Endothelial cell of hepatic sinusoid (primary cell): ENCODE measurements at regions not wholly inside any gene's neighbourhood (a gene's known extent, or its start where the extent isn't known, plus 50 kb on each side); places are given as distances from the start of the nearest gene placed in this dataset.

ENCODE experiments used
- in situ Hi-C: cut with HindIII; loops from 2 replicates; pipeline ENCODE4 v1.10.0; 2017; ENCODE audit warnings: low sequenced_read_pairs

- in situ Hi-C loops, result no loop called here
These were observed 458.6 kb downstream of the ZNF608 start for GRCh38 chr5:124287813-124288212.

GRCh38 chr5:124285733-124286132, 460.7 kb downstream of the ZNF608 start:
- in situ Hi-C loops, result no loop called here

- in situ Hi-C loops, result no loop called here
These were observed 461.4 kb downstream of the ZNF608 start for GRCh38 chr5:124285071-124285470.

DNA sequence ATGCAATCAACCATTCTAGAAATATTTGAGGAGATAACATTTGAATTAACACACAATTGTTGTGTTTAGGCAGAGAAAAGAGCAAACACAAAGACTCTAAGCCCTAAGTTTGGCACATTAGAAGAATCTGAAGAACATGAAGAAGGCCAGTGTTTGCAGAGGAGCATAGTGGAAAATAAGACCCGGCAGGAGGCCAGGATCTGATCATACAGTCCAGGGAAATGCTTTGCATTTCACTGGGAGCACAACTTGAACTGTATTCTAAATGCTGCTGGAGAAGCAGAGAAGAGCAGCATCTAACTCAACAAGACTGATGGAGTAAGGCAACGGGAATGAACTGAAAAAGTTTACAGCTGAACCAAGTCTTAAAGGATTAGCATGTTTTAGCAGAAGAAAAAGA, 463.4 kb downstream of the ZNF608 start:
- in situ Hi-C loops, result loop anchor here (5.0 kb wide), 1 partner anchor 36 kb away; no protein-coding TSS in a partner anchor

DNA sequence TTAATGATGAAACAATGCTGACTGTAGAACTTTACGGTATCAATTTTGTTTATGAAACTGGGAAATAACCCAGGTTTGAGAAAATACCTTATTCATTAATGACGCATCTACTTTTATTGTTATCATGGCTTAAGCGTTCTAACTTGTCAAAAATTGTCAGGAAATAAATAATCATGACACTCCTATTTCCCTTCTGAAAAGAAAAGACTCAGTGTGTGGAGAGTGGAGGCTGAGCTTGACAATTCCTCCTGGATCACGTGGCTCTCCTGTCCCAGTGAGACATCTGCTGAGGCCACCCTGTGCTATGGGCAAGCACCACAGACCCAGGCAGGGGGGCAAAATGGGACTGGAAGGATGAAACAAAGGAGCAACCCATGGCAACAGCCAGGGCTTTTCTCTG, 466.4 kb downstream of the ZNF608 start:
- in situ Hi-C loops, result loop anchor here (5.0 kb wide), 1 partner anchor 33 kb away; no protein-coding TSS in a partner anchor

- in situ Hi-C loops, result no loop called here
These were observed 467.1 kb downstream of the ZNF608 start for GRCh38 chr5:124279146-124279876.

GRCh38 chr5:124278636-124279035, 467.8 kb downstream of the ZNF608 start:
- in situ Hi-C loops, result no loop called here

DNA sequence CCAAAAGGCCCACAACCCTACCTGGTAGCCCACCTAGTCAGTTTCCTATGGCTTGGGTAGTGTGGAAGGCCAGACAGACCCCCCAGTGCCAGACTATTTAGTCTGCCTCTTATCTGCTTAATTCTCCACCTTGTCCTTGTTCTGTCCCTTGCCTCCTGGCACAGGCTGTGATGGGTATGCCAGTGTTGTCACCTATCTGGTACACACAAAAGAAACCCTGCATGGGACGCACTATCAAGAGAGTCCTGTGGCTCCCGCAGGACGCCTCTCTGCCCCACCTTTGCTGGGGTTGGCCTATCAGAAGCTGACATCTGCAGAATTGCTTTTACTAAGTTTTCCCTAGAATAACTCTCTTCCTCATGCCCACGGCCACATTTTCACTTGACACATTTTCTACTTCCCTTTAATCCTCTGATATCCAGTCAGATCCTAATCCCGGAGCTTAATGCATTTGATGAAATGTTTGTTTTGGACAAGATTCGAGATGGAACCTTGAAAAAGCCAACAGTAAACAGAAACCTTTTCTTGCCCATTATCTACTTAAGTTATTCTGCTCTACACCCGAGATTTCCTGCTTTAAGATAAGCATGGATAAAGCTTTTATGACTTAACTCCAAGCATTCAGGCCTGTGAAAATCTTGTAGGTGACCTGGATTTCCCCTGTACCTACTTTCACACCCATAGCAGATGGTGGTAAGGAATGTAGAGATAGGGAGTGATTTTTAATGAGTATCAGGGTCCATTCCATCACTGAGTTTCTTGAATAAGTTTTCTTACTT, 468.5 kb downstream of the ZNF608 start:
- in situ Hi-C loops, result no loop called here

DNA sequence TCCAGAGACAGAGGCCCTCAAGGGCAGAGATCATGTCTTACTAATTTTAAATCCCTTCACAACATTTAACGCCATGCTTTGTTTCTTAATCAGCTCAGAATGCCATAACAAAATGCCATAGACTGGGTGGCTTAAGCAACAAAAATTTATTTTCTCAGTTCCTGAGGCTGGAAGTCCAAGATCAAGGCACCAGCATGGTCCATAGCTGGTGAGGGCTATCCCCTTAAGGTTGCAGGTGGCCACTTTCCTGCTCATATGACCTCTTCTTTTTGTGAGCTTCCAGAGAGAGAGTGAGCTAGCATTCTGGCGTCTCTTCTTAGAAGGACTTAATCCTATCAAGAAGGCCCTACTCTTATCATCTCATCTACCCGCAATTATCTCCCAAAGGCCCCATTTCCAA, 470.3 kb downstream of the ZNF608 start:
- in situ Hi-C loops, result no loop called here

- in situ Hi-C loops, result no loop called here
These were observed 471.5 kb downstream of the ZNF608 start for GRCh38 chr5:124274949-124275348.

DNA sequence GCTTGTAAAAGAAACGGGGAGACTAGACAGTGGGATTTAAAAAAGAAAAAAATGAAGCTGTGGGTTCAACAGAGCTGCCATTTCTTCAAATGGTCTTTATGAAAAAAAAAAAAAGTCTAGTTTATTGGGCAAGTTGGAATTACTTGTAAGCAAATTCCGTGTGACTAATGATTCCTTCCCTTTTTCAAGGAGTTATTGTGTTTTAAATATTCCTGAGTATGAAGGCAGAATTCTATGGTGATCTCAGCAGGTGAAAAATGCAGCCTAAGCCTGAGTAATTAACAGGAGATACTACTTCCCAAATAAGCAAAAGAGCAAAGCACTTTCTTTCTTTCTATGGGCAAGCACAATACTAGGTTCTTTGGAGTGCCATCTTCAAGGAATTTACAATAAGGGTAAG, 481.9 kb downstream of the ZNF608 start:
- in situ Hi-C loops, result no loop called here

- in situ Hi-C loops, result no loop called here
These were observed 482.6 kb downstream of the ZNF608 start for GRCh38 chr5:124263680-124264491.

DNA sequence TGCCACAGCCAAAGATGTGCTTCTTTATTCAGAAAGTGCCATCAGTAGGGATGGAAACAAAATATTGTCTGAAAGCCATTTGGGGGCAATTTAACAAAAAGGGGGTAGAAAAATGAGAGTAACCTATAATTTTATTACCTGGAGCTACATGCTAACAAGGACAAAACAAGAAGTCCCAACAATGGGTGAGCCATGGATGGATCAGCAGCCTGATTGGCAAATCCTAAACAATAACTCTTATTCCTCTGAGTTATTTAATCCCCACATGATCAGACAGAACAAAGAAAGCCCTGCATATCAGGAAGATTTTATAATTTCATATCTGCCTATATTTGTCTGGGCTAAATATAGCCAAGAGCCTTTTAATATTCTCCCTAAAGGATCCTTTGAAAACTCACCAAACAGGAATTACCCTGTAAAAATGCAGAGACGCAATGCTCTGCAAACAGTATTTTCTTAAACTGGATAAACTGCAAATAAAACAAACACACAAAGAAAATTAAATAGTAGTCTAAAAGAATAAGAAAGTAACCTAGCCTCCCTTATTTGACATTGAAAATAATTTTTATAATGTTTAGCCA, 483.4 kb downstream of the ZNF608 start:
- in situ Hi-C loops, result no loop called here

- in situ Hi-C loops, result no loop called here
These were observed 484.0 kb downstream of the ZNF608 start for GRCh38 chr5:124262470-124262869.

- in situ Hi-C loops, result no loop called here
These were observed 484.6 kb downstream of the ZNF608 start for GRCh38 chr5:124261848-124262247.

- in situ Hi-C loops, result no loop called here
These were observed 485.4 kb downstream of the ZNF608 start for GRCh38 chr5:124260921-124261515.

DNA sequence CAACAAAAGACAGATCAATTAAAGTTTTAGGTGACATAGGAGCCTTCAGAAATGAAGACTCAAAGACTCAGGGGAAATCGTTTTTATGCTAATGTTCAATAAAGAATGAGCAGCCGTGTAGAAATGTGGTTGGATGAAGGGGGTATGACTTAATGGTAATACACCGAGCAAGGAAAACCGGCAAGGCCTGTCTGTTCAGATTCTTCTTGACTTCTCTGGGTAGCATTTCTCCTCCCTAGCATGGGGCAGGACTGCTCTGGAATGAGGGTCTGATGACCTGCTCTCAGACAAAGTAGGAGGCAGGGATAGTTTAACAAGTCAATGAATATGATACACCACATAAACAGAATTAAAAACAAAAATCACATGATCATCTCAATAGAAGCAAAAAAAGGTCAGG, 487.4 kb downstream of the ZNF608 start:
- in situ Hi-C loops, result no loop called here

- in situ Hi-C loops, result no loop called here
These were observed 489.4 kb downstream of the ZNF608 start for GRCh38 chr5:124257048-124257447.

GRCh38 chr5:124253203-124253810, 493.1 kb downstream of the ZNF608 start:
- in situ Hi-C loops, result no loop called here

GRCh38 chr5:124252747-124253146, 493.7 kb downstream of the ZNF608 start:
- in situ Hi-C loops, result no loop called here
